SK-N-SH (cell line): ENCODE measurements at regions not wholly inside any gene's neighbourhood (a gene's known extent, or its start where the extent isn't known, plus 50 kb on each side); places are given as distances from the start of the nearest gene placed in this dataset.

Source experiments
- CTCF ChIA-PET: fragments of 300-600, 350-600 bp; formaldehyde crosslinking; extraction: SDS; loops from one replicate; lab custom pipeline; 2021; lab: Yijun Ruan, JAX
- POLR2A ChIA-PET: fragments of 350-600 bp; sonication (Branson Sonifier 250); formaldehyde crosslinking; extraction: SDS; loops from one replicate; lab custom pipeline; 2020; ENCODE audit warnings: antibody characterized with exemption, inconsistent platforms; lab: Yijun Ruan, JAX
- DNase-seq: peaks from one replicate; pipeline ENCODE4 v3.0.0; 2012
- H2AFZ ChIP-seq: fragments of 200-600 bp; sonication (generic); 2 replicates; pipeline ENCODE4 v1.8.1; 2016; ENCODE audit warnings: antibody characterized with exemption, mild to moderate bottlenecking, low read depth
- H3F3A ChIP-seq: fragments of 200-600 bp; sonication (generic); replicated peaks from 2 replicates; pipeline ENCODE3; 2016; ENCODE audit warnings: antibody characterized with exemption, mild to moderate bottlenecking; ENCODE audit not compliant: insufficient read depth
- H3K27ac ChIP-seq, 2 experiments: fragments of 200-500 bp in 1 of 2; fragments of 200-600 bp in 1 of 2; sonication (Bioruptor generic) in 1 of 2; sonication (generic), shearing (Covaris generic) in 1 of 2; 2 replicates each; pipeline versions ENCODE4 v1.5.1 to v1.6.1; 2014 to 2016; ENCODE audit warnings: low read depth in 2 of 2, inconsistent platforms in 1 of 2, low read length in 1 of 2, mild to moderate bottlenecking in 1 of 2, mixed read lengths in 1 of 2
- H3K27me3 ChIP-seq: fragments of 200-600 bp; sonication (generic), shearing (Covaris generic); 2 replicates; pipeline ENCODE4 v1.6.1; 2016; ENCODE audit warnings: mixed run types; ENCODE audit not compliant: insufficient read depth
- H3K36me3 ChIP-seq, 2 experiments: fragments of 200-500 bp in 1 of 2; fragments of 200-600 bp in 1 of 2; sonication (Bioruptor generic) in 1 of 2; sonication (generic) in 1 of 2; replicated peaks in 1 of 2; 2 replicates each; pipeline versions ENCODE3 to v1.5.1; 2014 to 2016; ENCODE audit warnings: low read length in 1 of 2, mild to moderate bottlenecking in 1 of 2; ENCODE audit not compliant: insufficient read depth in 2 of 2, control insufficient read depth in 1 of 2
- H3K4me1 ChIP-seq, 2 experiments: fragments of 200-500 bp in 1 of 2; fragments of 200-600 bp in 1 of 2; sonication (Bioruptor generic) in 1 of 2; sonication (generic), shearing (Covaris generic) in 1 of 2; 2 replicates each; pipeline versions ENCODE4 v1.5.1 to v1.6.1; 2014 to 2016; ENCODE audit warnings: low read depth in 1 of 2, low read length in 1 of 2, mixed run types in 1 of 2; ENCODE audit not compliant: insufficient read depth in 2 of 2, control insufficient read depth in 1 of 2
- H3K4me2 ChIP-seq: fragments of 200-600 bp; sonication (generic), shearing (Covaris generic); 2 replicates; pipeline ENCODE4 v1.6.1; 2017; ENCODE audit warnings: mixed run types
- H3K4me3 ChIP-seq, 2 experiments: fragments of 200-500 bp in 1 of 2; fragments of 200-600 bp in 1 of 2; sonication (Bioruptor generic) in 1 of 2; sonication (generic), shearing (Covaris generic) in 1 of 2; 2 replicates each; pipeline versions ENCODE4 v1.5.1 to v1.8.1; 2014 to 2016; ENCODE audit warnings: low read depth in 2 of 2, inconsistent platforms in 1 of 2, low read length in 1 of 2, mild to moderate bottlenecking in 1 of 2, mixed read lengths in 1 of 2, moderate library complexity in 1 of 2
- H3K79me2 ChIP-seq: fragments of 200-600 bp; sonication (generic); 2 replicates; pipeline ENCODE4 v1.8.1; 2017; ENCODE audit warnings: mild to moderate bottlenecking; ENCODE audit not compliant: insufficient read depth
- H3K9ac ChIP-seq: fragments of 200-600 bp; sonication (generic); 2 replicates; pipeline ENCODE4 v1.6.1; 2017; ENCODE audit warnings: mixed run types
- H3K9me2 ChIP-seq: fragments of 200-600 bp; sonication (generic); 2 replicates; pipeline ENCODE4 v1.6.1; 2017; ENCODE audit warnings: mixed run types
- H3K9me3 ChIP-seq: fragments of 200-600 bp; sonication (generic); 2 replicates; pipeline ENCODE4 v1.6.1; 2017; ENCODE audit warnings: mixed run types, mild to moderate bottlenecking, moderate library complexity
- H4K20me1 ChIP-seq: fragments of 200-600 bp; sonication (generic); 2 replicates; pipeline ENCODE4 v1.6.1; 2017; ENCODE audit warnings: mild to moderate bottlenecking, mixed run types; ENCODE audit not compliant: insufficient read depth
- ELF1 ChIP-seq: IDR thresholded peaks from 2 replicates; pipeline ENCODE4 v1.4.0; 2012
- EP300 ChIP-seq, 2 experiments: IDR thresholded peaks; 2 replicates each; pipeline versions ENCODE4 v1.4.0 to v1.6.1; 2012; ENCODE audit warnings: borderline replicate concordance in 1 of 2, low read depth in 1 of 2, low read length in 1 of 2
- EZH2phosphoT487 ChIP-seq: fragments of 200-600 bp; sonication (generic); IDR thresholded peaks from 2 replicates; pipeline ENCODE4 v1.6.1; 2017; ENCODE audit warnings: low read depth, mixed run types, mild to moderate bottlenecking, antibody characterized with exemption, moderate library complexity, borderline replicate concordance
- FOXM1 ChIP-seq: IDR thresholded peaks from 2 replicates; pipeline ENCODE4 v1.4.0; 2012; ENCODE audit warnings: low read depth, mild to moderate bottlenecking
- GABPA ChIP-seq: IDR thresholded peaks from 2 replicates; pipeline ENCODE4 v1.4.0; 2012; ENCODE audit warnings: low read depth, mild to moderate bottlenecking
- GATA2 ChIP-seq: sonication (generic); formaldehyde crosslinking; IDR thresholded peaks from 2 replicates; pipeline ENCODE4 v1.5.0; 2020; ENCODE audit warnings: mild to moderate bottlenecking, missing genetic modification reagents
- IRF3 ChIP-seq: fragments of 150-350 bp; IDR thresholded peaks from 2 replicates; pipeline ENCODE4 v1.6.1; 2016; ENCODE audit warnings: mild to moderate bottlenecking, low read depth, low read length
- JUND ChIP-seq: IDR thresholded peaks from 2 replicates; pipeline ENCODE4 v1.4.0; 2012
- MAX ChIP-seq: IDR thresholded peaks from 2 replicates; pipeline ENCODE4 v1.4.0; 2012; ENCODE audit warnings: low read depth
- MEF2A ChIP-seq: IDR thresholded peaks from 2 replicates; pipeline ENCODE4 v1.4.0; 2012; ENCODE audit warnings: low read depth, borderline replicate concordance
- NFIC ChIP-seq: IDR thresholded peaks from 2 replicates; pipeline ENCODE4 v1.4.0; 2012; ENCODE audit warnings: borderline replicate concordance
- RFX5 ChIP-seq: IDR thresholded peaks from 2 replicates; pipeline ENCODE4 v1.6.1; 2012; ENCODE audit warnings: mild to moderate bottlenecking, improper control_type of control experiment, low read length
- RXRA ChIP-seq: IDR thresholded peaks from 2 replicates; pipeline ENCODE4 v1.4.0; 2012; ENCODE audit warnings: low read depth, mild to moderate bottlenecking, borderline replicate concordance
- SIN3A ChIP-seq: IDR thresholded peaks from 2 replicates; pipeline ENCODE4 v1.6.1; 2012; ENCODE audit warnings: low read depth, mild to moderate bottlenecking, low read length, moderate library complexity, borderline replicate concordance
- SMC3 ChIP-seq: IDR thresholded peaks from 2 replicates; pipeline ENCODE4 v1.6.1; 2012; ENCODE audit warnings: low read depth, low read length, improper control_type of control experiment
- TCF12 ChIP-seq: IDR thresholded peaks from 2 replicates; pipeline ENCODE4 v1.4.0; 2012
- TEAD4 ChIP-seq: IDR thresholded peaks from 2 replicates; pipeline ENCODE4 v1.4.0; 2012; ENCODE audit warnings: mild to moderate bottlenecking, borderline replicate concordance; ENCODE audit not compliant: insufficient read depth
- USF1 ChIP-seq: IDR thresholded peaks from 2 replicates; pipeline ENCODE4 v1.4.0; 2012; ENCODE audit warnings: low read depth, borderline replicate concordance
- YY1 ChIP-seq: IDR thresholded peaks from 2 replicates; pipeline ENCODE4 v1.4.0; 2012; ENCODE audit warnings: low read depth, mild to moderate bottlenecking
- ZBTB33 ChIP-seq: IDR thresholded peaks from 2 replicates; pipeline ENCODE4 v1.4.0; 2012; ENCODE audit warnings: low read depth, borderline replicate concordance
- WGBS: methylation state at CpG from one replicate; pipeline ENCODE4 v1.1.6; 2017; ENCODE audit warnings: low lambda C conversion rate; 5-methylcytosine and 5-hydroxymethylcytosine counted together
- TF ChIP-seq, protein P1 (sequence below): IDR thresholded peaks from 2 replicates; pipeline ENCODE4; 2012
- TF ChIP-seq, protein P2 (sequence below): fragments of 150-350 bp; IDR thresholded peaks from 2 replicates; pipeline ENCODE4 v1.6.1; 2017; ENCODE audit warnings: antibody characterized with exemption, low read length, low read depth, borderline replicate concordance

GRCh38 chr6:117078624-117079023 is 186.7 kb upstream of the VGLL2 start (continued):
- TF ChIP-seq SIN3A: no peak
- no peak for TF ChIP-seq TEAD4
- no peak for TF ChIP-seq ELF1
- TF ChIP-seq EP300 (IDR thresholded peaks at IDR 0.05; ENCODE audit: borderline replicate concordance in 1 of 2, low read depth in 1 of 2, low read length in 1 of 2): no peak
- no peak for TF ChIP-seq JUND
- no peak for TF ChIP-seq IRF3
- TF ChIP-seq, protein P1, sequence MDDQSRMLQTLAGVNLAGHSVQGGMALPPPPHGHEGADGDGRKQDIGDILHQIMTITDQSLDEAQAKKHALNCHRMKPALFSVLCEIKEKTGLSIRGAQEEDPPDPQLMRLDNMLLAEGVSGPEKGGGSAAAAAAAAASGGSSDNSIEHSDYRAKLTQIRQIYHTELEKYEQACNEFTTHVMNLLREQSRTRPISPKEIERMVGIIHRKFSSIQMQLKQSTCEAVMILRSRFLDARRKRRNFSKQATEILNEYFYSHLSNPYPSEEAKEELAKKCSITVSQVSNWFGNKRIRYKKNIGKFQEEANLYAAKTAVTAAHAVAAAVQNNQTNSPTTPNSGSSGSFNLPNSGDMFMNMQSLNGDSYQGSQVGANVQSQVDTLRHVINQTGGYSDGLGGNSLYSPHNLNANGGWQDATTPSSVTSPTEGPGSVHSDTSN: no peak

GRCh38 chr6:117079951-117080350 is 185.4 kb upstream of the VGLL2 start:
- Histone ChIP-seq H3K9me2 (no peaks in the 10 kb centered on the region), H3K4me1 (no peaks in the 10 kb centered on the region), H3K9ac (no peak overlapping the region), H4K20me1 (no peaks in the 10 kb centered on the region), H3K9me3 (no peaks in the 10 kb centered on the region), H3K27ac (no peak overlapping the region), H3K4me3 (no peak overlapping the region), H3K36me3 (no peaks in the 10 kb centered on the region), H3K4me2 (no peak overlapping the region), H3K79me2 (no peaks in the 10 kb centered on the region), H3F3A (no peaks in the 10 kb centered on the region), H2AFZ (no peak overlapping the region), H3K27me3 (no peaks in the 10 kb centered on the region)
- 3% methylated on average over 2 of the region's 2 CpGs for WGBS
- TF ChIP-seq TCF12 (no peak), SMC3 (no peak), RXRA (no peak), GABPA (no peak), MAX (no peak), NFIC (no peak), YY1 (no peak), EZH2phosphoT487 (no peak)
- no peak for DNase-seq
- ChIA-PET CTCF (no interaction called here), POLR2A (no interaction called here)

DNA sequence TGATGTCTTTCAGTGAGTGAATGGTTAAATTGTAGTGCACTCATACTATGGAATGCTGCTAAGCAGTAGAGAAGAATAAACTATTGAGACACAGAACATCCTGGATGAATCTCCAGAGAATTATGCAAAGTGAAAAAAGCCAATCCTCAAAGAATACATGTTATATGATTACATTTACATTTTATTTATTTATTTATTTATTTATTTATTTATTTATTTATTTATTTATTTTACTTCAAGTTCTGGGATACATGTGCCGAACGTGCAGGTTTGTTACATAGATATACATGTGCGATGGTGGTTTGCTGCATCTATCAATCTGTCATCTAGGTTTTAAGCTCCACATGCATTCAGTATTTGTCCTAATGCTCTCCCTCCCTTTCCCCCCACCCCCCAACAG is 175.8 kb upstream of the VGLL2 start:
- CTCF ChIA-PET: no interaction called here
- H3K4me2 ChIP-seq: no peak overlapping the region
- H3K4me3 ChIP-seq: no peak overlapping the region
- H3K9me3 ChIP-seq: no peaks in the 10 kb centered on the region
- no peaks in the 10 kb centered on the region for H3K9me2 ChIP-seq
- 62% methylated on average over 3 of the region's 3 CpGs for WGBS
- DNase-seq: no peak
- H3K9ac ChIP-seq: no peak overlapping the region
- no peak overlapping the region for H2AFZ ChIP-seq
- no peak overlapping the region for H3K27ac ChIP-seq
- no peaks in the 10 kb centered on the region for H3F3A ChIP-seq
- POLR2A ChIA-PET: no interaction called here
- no peaks in the 10 kb centered on the region for H3K79me2 ChIP-seq
- H3K4me1 ChIP-seq: no peaks in the 10 kb centered on the region
- no peaks in the 10 kb centered on the region for H3K27me3 ChIP-seq
- no peaks in the 10 kb centered on the region for H4K20me1 ChIP-seq
- no peaks in the 10 kb centered on the region for H3K36me3 ChIP-seq
- TF ChIP-seq USF1: no peak
- TF ChIP-seq EP300 (IDR thresholded peaks at IDR 0.05; ENCODE audit: borderline replicate concordance in 1 of 2, low read depth in 1 of 2, low read length in 1 of 2): no peak
- TF ChIP-seq MEF2A: no peak
- no peak for TF ChIP-seq ZBTB33
- TF ChIP-seq, protein P2, sequence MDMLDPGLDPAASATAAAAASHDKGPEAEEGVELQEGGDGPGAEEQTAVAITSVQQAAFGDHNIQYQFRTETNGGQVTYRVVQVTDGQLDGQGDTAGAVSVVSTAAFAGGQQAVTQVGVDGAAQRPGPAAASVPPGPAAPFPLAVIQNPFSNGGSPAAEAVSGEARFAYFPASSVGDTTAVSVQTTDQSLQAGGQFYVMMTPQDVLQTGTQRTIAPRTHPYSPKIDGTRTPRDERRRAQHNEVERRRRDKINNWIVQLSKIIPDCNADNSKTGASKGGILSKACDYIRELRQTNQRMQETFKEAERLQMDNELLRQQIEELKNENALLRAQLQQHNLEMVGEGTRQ: no peak
- no peak for TF ChIP-seq TEAD4
- TF ChIP-seq GATA2: no peak
- TF ChIP-seq RFX5: no peak
- no peak for TF ChIP-seq RXRA
- TF ChIP-seq MAX: no peak
- no peak for TF ChIP-seq FOXM1
